ENCODE measurements at regions not wholly inside any gene's neighbourhood (a gene's known extent, or its start where the extent isn't known, plus 50 kb on each side); places are given as distances from the start of the nearest gene placed in this dataset.

GRCh38 chr14:29140016-29140415 lies 373.4 kb downstream of the FOXG1 start:
- DNase-seq, result no peak

- no peak for DNase-seq
Measured at GRCh38 chr14:29144621-29145020, 378.0 kb downstream of the FOXG1 start.

GRCh38 chr14:29148221-29148620 lies 381.6 kb downstream of the FOXG1 start:
- DNase-seq, result no peak

GRCh38 chr14:29149798-29150197 lies 383.2 kb downstream of the FOXG1 start:
- DNase-seq, result no peak

GRCh38 chr14:29150659-29151058 lies 384.1 kb downstream of the FOXG1 start:
- DNase-seq, result no peak

GRCh38 chr14:29156096-29156495 lies 389.5 kb downstream of the FOXG1 start:
- DNase-seq, result no peak

- DNase-seq, result no peak
Measured at GRCh38 chr14:29161593-29161992, 395.0 kb downstream of the FOXG1 start.

GRCh38 chr14:29163109-29163508 lies 396.5 kb downstream of the FOXG1 start:
- no peak for DNase-seq

- DNase-seq, result no peak
Measured at GRCh38 chr14:29165431-29165830, 398.8 kb downstream of the FOXG1 start.

- no peak for DNase-seq
Measured at GRCh38 chr14:29166507-29166906, 399.9 kb downstream of the FOXG1 start.

GRCh38 chr14:29168149-29168548 lies 401.6 kb downstream of the FOXG1 start:
- DNase-seq, result no peak

- no peak for DNase-seq
Measured at GRCh38 chr14:29169408-29169807, 402.8 kb downstream of the FOXG1 start.

GRCh38 chr14:29175706-29176105 lies 409.1 kb downstream of the FOXG1 start:
- no peak for DNase-seq

- no peak for DNase-seq
Measured at GRCh38 chr14:29176876-29177275, 410.3 kb downstream of the FOXG1 start.

- DNase-seq, result no peak
Measured at GRCh38 chr14:29178971-29179370, 412.4 kb downstream of the FOXG1 start.

- DNase-seq, result no peak
Measured at GRCh38 chr14:29191092-29191491, 424.5 kb downstream of the FOXG1 start.

- no peak for DNase-seq
Measured at GRCh38 chr14:29197557-29197956, 431.0 kb downstream of the FOXG1 start.

GRCh38 chr14:29205658-29206057 lies 439.1 kb downstream of the FOXG1 start:
- no peak for DNase-seq

GRCh38 chr14:29215853-29216252 lies 449.3 kb downstream of the FOXG1 start:
- DNase-seq, result no peak

- DNase-seq, result no peak
Measured at GRCh38 chr14:29216268-29217232, 450.0 kb downstream of the FOXG1 start.

- DNase-seq, result no peak
Measured at GRCh38 chr14:29217813-29218450, 451.3 kb downstream of the FOXG1 start.

GRCh38 chr14:29220072-29220471 lies 453.5 kb downstream of the FOXG1 start:
- no peak for DNase-seq

- no peak for DNase-seq
Measured at GRCh38 chr14:29220566-29220965, 454.0 kb downstream of the FOXG1 start.

- no peak for DNase-seq
Measured at GRCh38 chr14:29222006-29222405, 455.4 kb downstream of the FOXG1 start.

All from NCI-H526 (cell line).